H9 (cell line): ENCODE measurements at regions not wholly inside any gene's neighbourhood (a gene's known extent, or its start where the extent isn't known, plus 50 kb on each side); places are given as distances from the start of the nearest gene placed in this dataset.

Experiments
- DNase-seq: peaks from one replicate; pipeline ENCODE4 v3.0.0-alpha.2; 2017
- H2AFZ ChIP-seq: one replicate; pipeline ENCODE4 v1.6.1; 2013; ENCODE audit warnings: mild to moderate bottlenecking, low read length, control low read depth, moderate library complexity
- H2AK5ac ChIP-seq: 2 replicates; pipeline ENCODE4 v1.6.1; 2013; ENCODE audit warnings: low read length, control low read depth, mixed read lengths; ENCODE audit not compliant: insufficient read length
- H2BK120ac ChIP-seq: one replicate; pipeline ENCODE4 v1.6.1; 2013; ENCODE audit warnings: low read depth, mild to moderate bottlenecking, low read length, control low read depth, inconsistent platforms; ENCODE audit not compliant: poor library complexity, severe bottlenecking
- H2BK12ac ChIP-seq: 2 replicates; pipeline ENCODE4 v1.6.1; 2013; ENCODE audit warnings: low read length, control low read depth, mixed read lengths, low read depth; ENCODE audit not compliant: insufficient read length
- H2BK15ac ChIP-seq: 2 replicates; pipeline ENCODE4 v1.6.1; 2013; ENCODE audit warnings: low read depth, low read length, control low read depth
- H2BK20ac ChIP-seq: one replicate; pipeline ENCODE4 v1.6.1; 2013; ENCODE audit warnings: low read depth, mild to moderate bottlenecking, low read length, control low read depth, inconsistent platforms; ENCODE audit not compliant: poor library complexity, severe bottlenecking
- H2BK5ac ChIP-seq: 2 replicates; pipeline ENCODE4 v1.6.1; 2013; ENCODE audit warnings: low read length, control low read depth, mixed read lengths; ENCODE audit not compliant: insufficient read length
- H3K14ac ChIP-seq: 2 replicates; pipeline ENCODE4 v1.6.1; 2013; ENCODE audit warnings: low read length, control low read depth; ENCODE audit not compliant: insufficient read depth
- H3K18ac ChIP-seq: 2 replicates; pipeline ENCODE4 v1.6.1; 2013; ENCODE audit warnings: low read depth, mild to moderate bottlenecking, mixed read lengths, low read length, control low read depth; ENCODE audit not compliant: insufficient read length
- H3K23ac ChIP-seq: 2 replicates; pipeline ENCODE4 v1.6.1; 2013; ENCODE audit warnings: low read length, control low read depth, mixed read lengths, low read depth; ENCODE audit not compliant: insufficient read length
- H3K23me2 ChIP-seq: 2 replicates; pipeline ENCODE4 v1.6.1; 2013; ENCODE audit warnings: low read depth, mild to moderate bottlenecking, mixed read lengths, low read length, control low read depth; ENCODE audit not compliant: insufficient read length, poor library complexity, severe bottlenecking
- H3K27ac ChIP-seq: 2 replicates; pipeline ENCODE4 v1.5.1; 2013; ENCODE audit warnings: low read length, control low read depth, mixed read lengths, low read depth; ENCODE audit not compliant: insufficient read length
- H3K27me3 ChIP-seq: 2 replicates; pipeline ENCODE4 v1.6.1; 2013; ENCODE audit warnings: low read length, control low read depth, inconsistent platforms; ENCODE audit not compliant: insufficient read depth
- H3K4ac ChIP-seq: 2 replicates; pipeline ENCODE4 v1.6.1; 2013; ENCODE audit warnings: low read depth, mild to moderate bottlenecking, control low read depth, inconsistent platforms, low read length, moderate library complexity
- H3K4me1 ChIP-seq: 2 replicates; pipeline ENCODE4 v1.6.1; 2013; ENCODE audit warnings: low read length, control low read depth, inconsistent platforms; ENCODE audit not compliant: insufficient read depth
- H3K4me2 ChIP-seq: 2 replicates; pipeline ENCODE4 v1.6.1; 2013; ENCODE audit warnings: low read length, control low read depth, mixed read lengths; ENCODE audit not compliant: insufficient read length, insufficient read depth
- H3K56ac ChIP-seq: 2 replicates; pipeline ENCODE4 v1.6.1; 2013; ENCODE audit warnings: low read depth, mild to moderate bottlenecking, mixed read lengths, low read length, control low read depth; ENCODE audit not compliant: insufficient read length
- H3K79me1 ChIP-seq: 2 replicates; pipeline ENCODE4 v1.6.1; 2013; ENCODE audit warnings: low read depth, mild to moderate bottlenecking, moderate library complexity, low read length, control low read depth, inconsistent platforms; ENCODE audit not compliant: insufficient read depth, poor library complexity, severe bottlenecking
- H3K79me2 ChIP-seq: 2 replicates; pipeline ENCODE4 v1.6.1; 2013; ENCODE audit warnings: low read length, control low read depth, inconsistent platforms; ENCODE audit not compliant: insufficient read depth
- H3K9ac ChIP-seq: 2 replicates; pipeline ENCODE4 v1.6.1; 2013; ENCODE audit warnings: low read length, control low read depth, mixed read lengths; ENCODE audit not compliant: insufficient read length; ENCODE audit errors: extremely low read depth
- H3K9me3 ChIP-seq: one replicate; pipeline ENCODE4 v1.6.1; 2013; ENCODE audit warnings: low read depth, low read length, inconsistent platforms; ENCODE audit not compliant: control insufficient read depth
- H3T11ph ChIP-seq: one replicate; pipeline ENCODE4 v1.6.1; 2013; ENCODE audit warnings: mild to moderate bottlenecking, low read length, control low read depth, inconsistent platforms
- H4K20me1 ChIP-seq: one replicate; pipeline ENCODE4 v1.6.1; 2013; ENCODE audit not compliant: control insufficient read depth, insufficient read length, insufficient read depth
- H4K5ac ChIP-seq: 2 replicates; pipeline ENCODE4 v1.6.1; 2013; ENCODE audit warnings: low read depth, mild to moderate bottlenecking, mixed read lengths, low read length, control low read depth; ENCODE audit not compliant: insufficient read length
- H4K8ac ChIP-seq: replicated peaks from 2 replicates; pipeline ENCODE4 v1.6.1; 2013; ENCODE audit warnings: low read length, control low read depth, mixed read lengths, low read depth; ENCODE audit not compliant: insufficient read length
- H4K91ac ChIP-seq: 2 replicates; pipeline ENCODE4 v1.6.1; 2013; ENCODE audit warnings: low read depth, mild to moderate bottlenecking, moderate library complexity, mixed read lengths, low read length, control low read depth; ENCODE audit not compliant: insufficient read length
- H3K27ac Mint-ChIP-seq, 3 experiments: 2 replicates in 2 of 3; 3 replicates in 1 of 3; pipeline ENCODE4 v1.8.0; 2020 to 2021; ENCODE audit warnings: mixed read lengths in 3 of 3, mild to moderate bottlenecking in 1 of 3, moderate library complexity in 1 of 3
- H3K27me3 Mint-ChIP-seq: 2 replicates; pipeline ENCODE4 v1.8.0; 2021; ENCODE audit warnings: low read depth, mild to moderate bottlenecking, moderate library complexity, mixed read lengths
- H3K36me3 Mint-ChIP-seq, 3 experiments: 2 replicates in 2 of 3; 3 replicates in 1 of 3; pipeline ENCODE4 v1.8.0; 2020 to 2021; ENCODE audit warnings: low read depth in 3 of 3, mixed read lengths in 3 of 3; ENCODE audit not compliant: insufficient read depth in 1 of 3
- H3K4me1 Mint-ChIP-seq, 2 experiments: 2 replicates each; pipeline ENCODE4 v1.8.0; 2020; ENCODE audit warnings: mixed read lengths in 2 of 2
- H3K4me3 Mint-ChIP-seq, 2 experiments: 2 replicates in 1 of 2; 3 replicates in 1 of 2; pipeline ENCODE4 v1.8.0; 2020 to 2021; ENCODE audit warnings: mild to moderate bottlenecking in 2 of 2, mixed read lengths in 2 of 2, moderate library complexity in 1 of 2
- H3K9me3 Mint-ChIP-seq, 2 experiments: 2 replicates in 1 of 2; 3 replicates in 1 of 2; pipeline ENCODE4 v1.8.0; 2020; ENCODE audit warnings: mild to moderate bottlenecking in 2 of 2, mixed read lengths in 2 of 2, moderate library complexity in 1 of 2
- CTCF ChIP-seq: fragments of 200-600 bp; sonication (generic); conservative IDR thresholded peaks from 3 replicates; pipeline ENCODE4 v1.8.0; 2021; ENCODE audit warnings: antibody characterized with exemption, mild to moderate bottlenecking
- WGBS: extraction: QIAGEN DNeasy Blood & Tissue Kit; methylation state at CpG from one replicate; pipeline ENCODE4 v1.1.7; 2013; ENCODE audit warnings: missing lambda C conversion rate, low lambda C conversion rate, mixed read lengths; ENCODE audit not compliant: insufficient read length; ENCODE audit errors: extremely low coverage; 5-methylcytosine and 5-hydroxymethylcytosine counted together

GRCh38 chr2:239729151-239729550 is 296.0 kb downstream of the NDUFA10 start:
- Histone ChIP-seq H3K79me1 (no peaks in the 10 kb centered on the region), H3K4me1 (no peaks in the 10 kb centered on the region), H3K18ac (no peak overlapping the region), H3T11ph (no peak overlapping the region), H2BK120ac (no peak overlapping the region), H3K27me3 (no peaks in the 10 kb centered on the region), H3K79me2 (no peaks in the 10 kb centered on the region), H2BK20ac (no peak overlapping the region), H4K8ac (no peak overlapping the region), H3K27ac (no peak overlapping the region), H3K56ac (no peak overlapping the region), H3K23me2 (no peaks in the 10 kb centered on the region), H2AK5ac (no peak overlapping the region), H2BK5ac (no peak overlapping the region), H3K14ac (no peak overlapping the region), H4K5ac (no peak overlapping the region), H2BK12ac (no peak overlapping the region), H3K4ac (no peak overlapping the region), H3K4me2 (no peak overlapping the region), H3K23ac (no peak overlapping the region), H4K91ac (no peak overlapping the region), H2BK15ac (no peak overlapping the region), H2AFZ (no peak overlapping the region), H3K9ac (no peak overlapping the region), H4K20me1 (no peaks in the 10 kb centered on the region), H3K9me3 (no peaks in the 10 kb centered on the region)
- DNase-seq = no peak
- Mint-ChIP-seq H3K27ac (no peak overlapping the region), H3K4me3 (no peak overlapping the region), H3K27me3 (no peaks in the 10 kb centered on the region; the same call in 1 of the 2 replicates), H3K9me3 (no peaks in the 10 kb centered on the region; a peak in 1 of 5 replicates), H3K4me1 (peaks cover 4 to 15% of the 10 kb centered on the region in 2 experiments), H3K36me3 (no peaks in the 10 kb centered on the region)
- WGBS = no CpG with 5 or more reads among the region's 17 CpGs
- no peak for TF ChIP-seq CTCF
